MM.1S (cell line): ENCODE measurements at regions not wholly inside any gene's neighbourhood (a gene's known extent, or its start where the extent isn't known, plus 50 kb on each side); places are given as distances from the start of the nearest gene placed in this dataset.

ENCODE experiments used
- DNase-seq: peaks from one replicate; pipeline ENCODE4 v3.0.0-alpha.2; 2015
- H2AFZ ChIP-seq: fragments of 300-600 bp; sonication (generic); 2 replicates; pipeline ENCODE4 v1.6.0; 2016; ENCODE audit warnings: antibody characterized with exemption, low read length
- H3F3A ChIP-seq: fragments of 300-600 bp; sonication (generic); 2 replicates; pipeline ENCODE4 v1.6.1; 2016; ENCODE audit warnings: mild to moderate bottlenecking, antibody characterized with exemption, low read length, moderate library complexity, mixed read lengths; ENCODE audit not compliant: insufficient read depth
- H3K27ac ChIP-seq: fragments of 300-600 bp; sonication (generic); 2 replicates; pipeline ENCODE4 v1.5.1; 2016; ENCODE audit warnings: mild to moderate bottlenecking, low read length
- H3K27me3 ChIP-seq: fragments of 300-600 bp; sonication (generic); replicated peaks from 2 replicates; pipeline ENCODE4 v1.6.0; 2016; ENCODE audit warnings: low read length; ENCODE audit not compliant: insufficient read depth
- H3K36me3 ChIP-seq: fragments of 300-600 bp; sonication (generic); replicated peaks from 2 replicates; pipeline ENCODE4 v1.6.1; 2016; ENCODE audit warnings: mild to moderate bottlenecking, low read length, mixed read lengths; ENCODE audit not compliant: insufficient read depth
- H3K4me1 ChIP-seq: fragments of 300-600 bp; sonication (generic); 2 replicates; pipeline ENCODE4 v1.6.1; 2016; ENCODE audit warnings: low read length, mixed read lengths
- H3K4me2 ChIP-seq: fragments of 300-600 bp; sonication (generic); 2 replicates; pipeline ENCODE4 v1.6.0; 2016; ENCODE audit warnings: low read depth, low read length
- H3K4me3 ChIP-seq: fragments of 300-600 bp; sonication (generic); 2 replicates; pipeline ENCODE4 v1.5.1; 2016; ENCODE audit warnings: low read length, mixed read lengths
- H3K79me2 ChIP-seq: fragments of 300-600 bp; sonication (generic); 2 replicates; pipeline ENCODE4 v1.6.1; 2016; ENCODE audit warnings: mixed run types, low read length, mixed read lengths
- H3K9ac ChIP-seq: fragments of 300-600 bp; sonication (generic); 2 replicates; pipeline ENCODE4 v1.6.1; 2016; ENCODE audit warnings: low read length, mixed read lengths
- H3K9me2 ChIP-seq: fragments of 300-600 bp; sonication (generic); replicated peaks from 2 replicates; pipeline ENCODE4 v1.6.1; 2016; ENCODE audit warnings: mild to moderate bottlenecking, low read length, mixed read lengths; ENCODE audit not compliant: insufficient read depth
- H3K9me3 ChIP-seq: fragments of 300-600 bp; sonication (generic); replicated peaks from 2 replicates; pipeline ENCODE4 v1.6.1; 2016; ENCODE audit warnings: mild to moderate bottlenecking, low read length, mixed read lengths; ENCODE audit not compliant: insufficient read depth
- H4K20me1 ChIP-seq: fragments of 300-600 bp; sonication (generic); 2 replicates; pipeline ENCODE4 v1.6.1; 2016; ENCODE audit warnings: mild to moderate bottlenecking, low read length, moderate library complexity, mixed read lengths; ENCODE audit not compliant: insufficient read depth
- EZH2 ChIP-seq: fragments of 300-600 bp; sonication (generic); optimal IDR thresholded peaks from 2 replicates; pipeline ENCODE3; 2017; ENCODE audit warnings: low read depth, mild to moderate bottlenecking, antibody characterized with exemption, low read length, mixed read lengths
- EZH2phosphoT487 ChIP-seq: fragments of 300-600 bp; sonication (generic); IDR thresholded peaks from 2 replicates; pipeline ENCODE4 v1.6.1; 2018; ENCODE audit warnings: antibody characterized with exemption, low read length
- TF ChIP-seq, protein P1 (sequence below): fragments of 300-600 bp; sonication (generic); IDR thresholded peaks from 2 replicates; pipeline ENCODE4 v1.5.1; 2016; ENCODE audit warnings: antibody characterized with exemption, low read length, mixed read lengths

- no peaks in the 10 kb centered on the region for H3K79me2 ChIP-seq
- H3K9me3 ChIP-seq = no peaks in the 10 kb centered on the region
- no peak overlapping the region for H3K27ac ChIP-seq
- H3K9ac ChIP-seq = no peak overlapping the region
- no peak overlapping the region for H2AFZ ChIP-seq
- no peak for TF ChIP-seq EZH2
- TF ChIP-seq, protein P1, sequence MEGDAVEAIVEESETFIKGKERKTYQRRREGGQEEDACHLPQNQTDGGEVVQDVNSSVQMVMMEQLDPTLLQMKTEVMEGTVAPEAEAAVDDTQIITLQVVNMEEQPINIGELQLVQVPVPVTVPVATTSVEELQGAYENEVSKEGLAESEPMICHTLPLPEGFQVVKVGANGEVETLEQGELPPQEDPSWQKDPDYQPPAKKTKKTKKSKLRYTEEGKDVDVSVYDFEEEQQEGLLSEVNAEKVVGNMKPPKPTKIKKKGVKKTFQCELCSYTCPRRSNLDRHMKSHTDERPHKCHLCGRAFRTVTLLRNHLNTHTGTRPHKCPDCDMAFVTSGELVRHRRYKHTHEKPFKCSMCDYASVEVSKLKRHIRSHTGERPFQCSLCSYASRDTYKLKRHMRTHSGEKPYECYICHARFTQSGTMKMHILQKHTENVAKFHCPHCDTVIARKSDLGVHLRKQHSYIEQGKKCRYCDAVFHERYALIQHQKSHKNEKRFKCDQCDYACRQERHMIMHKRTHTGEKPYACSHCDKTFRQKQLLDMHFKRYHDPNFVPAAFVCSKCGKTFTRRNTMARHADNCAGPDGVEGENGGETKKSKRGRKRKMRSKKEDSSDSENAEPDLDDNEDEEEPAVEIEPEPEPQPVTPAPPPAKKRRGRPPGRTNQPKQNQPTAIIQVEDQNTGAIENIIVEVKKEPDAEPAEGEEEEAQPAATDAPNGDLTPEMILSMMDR = no peak
- TF ChIP-seq EZH2phosphoT487 = no peak
- no peaks in the 10 kb centered on the region for H3K27me3 ChIP-seq
- H3F3A ChIP-seq = no peaks in the 10 kb centered on the region
- no peak overlapping the region for H3K4me2 ChIP-seq
- no peak for DNase-seq
- H4K20me1 ChIP-seq = no peaks in the 10 kb centered on the region
- no peaks in the 10 kb centered on the region for H3K9me2 ChIP-seq
- H3K4me3 ChIP-seq = no peak overlapping the region
- H3K36me3 ChIP-seq = no peaks in the 10 kb centered on the region
- H3K4me1 ChIP-seq = no peaks in the 10 kb centered on the region
These were observed 381.2 kb upstream of the MGMT start for GRCh38 chr10:129085811-129086210.

DNA sequence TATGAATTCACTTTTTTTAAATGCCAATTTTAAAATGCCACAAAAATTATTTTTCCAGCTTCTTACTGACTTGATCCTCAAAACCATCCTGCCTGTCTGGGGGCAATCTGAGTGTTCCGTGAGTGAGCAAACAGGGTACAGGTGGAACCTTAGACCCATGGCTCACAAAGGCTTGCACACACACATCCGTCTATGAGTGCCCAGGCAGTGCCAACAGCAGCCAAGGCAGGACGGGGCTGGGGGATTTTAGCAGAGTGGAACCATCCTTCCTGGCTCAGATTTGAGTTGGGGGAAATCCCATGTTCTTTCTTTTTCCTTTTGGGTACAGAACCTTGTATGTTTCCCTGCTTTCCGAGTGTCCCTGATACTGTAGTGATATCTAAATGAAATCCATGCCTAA lies 377.7 kb upstream of the MGMT start:
- Histone ChIP-seq H3K9ac (no peak overlapping the region), H3K36me3 (no peaks in the 10 kb centered on the region), H3K4me3 (no peak overlapping the region), H2AFZ (no peak overlapping the region), H3K4me1 (no peaks in the 10 kb centered on the region), H3K4me2 (no peak overlapping the region), H3F3A (no peaks in the 10 kb centered on the region), H4K20me1 (no peaks in the 10 kb centered on the region), H3K27ac (no peak overlapping the region), H3K9me2 (no peaks in the 10 kb centered on the region), H3K27me3 (no peaks in the 10 kb centered on the region), H3K9me3 (no peaks in the 10 kb centered on the region), H3K79me2 (no peaks in the 10 kb centered on the region)
- TF ChIP-seq, protein P1 = no peak
- TF ChIP-seq EZH2phosphoT487 = no peak
- no peak for TF ChIP-seq EZH2
- DNase-seq = no peak

DNA sequence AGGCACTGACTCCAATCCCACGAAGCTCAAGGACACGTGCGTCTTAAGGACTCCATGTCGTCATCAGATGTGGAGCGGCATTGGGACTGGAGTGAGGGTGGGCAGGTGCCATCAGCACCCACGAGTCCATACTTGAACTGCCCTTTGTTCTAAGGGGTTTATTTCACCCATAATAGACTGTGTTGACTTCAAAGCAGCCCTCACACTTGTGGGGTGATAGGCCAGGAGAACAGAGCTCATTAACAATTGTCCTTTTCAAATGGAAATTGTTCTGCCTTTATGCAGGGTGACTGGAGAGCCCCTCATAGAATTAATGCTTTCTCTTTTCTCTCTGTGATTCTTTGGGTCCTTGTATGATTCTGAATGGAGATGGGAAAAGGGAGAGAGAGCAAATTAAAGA lies 376.9 kb upstream of the MGMT start:
- Histone ChIP-seq H3K27me3 (no peaks in the 10 kb centered on the region), H3K9me2 (no peaks in the 10 kb centered on the region), H3K4me2 (no peak overlapping the region), H2AFZ (no peak overlapping the region), H3K36me3 (no peaks in the 10 kb centered on the region), H3K79me2 (no peaks in the 10 kb centered on the region), H3K9me3 (no peaks in the 10 kb centered on the region), H4K20me1 (no peaks in the 10 kb centered on the region), H3F3A (no peaks in the 10 kb centered on the region), H3K4me1 (no peaks in the 10 kb centered on the region), H3K9ac (no peak overlapping the region), H3K4me3 (no peak overlapping the region), H3K27ac (no peak overlapping the region)
- DNase-seq = no peak
- TF ChIP-seq, protein P1 = no peak
- TF ChIP-seq EZH2phosphoT487 (no peak), EZH2 (no peak)
